OCI-LY3 (cell line): ENCODE measurements at regions not wholly inside any gene's neighbourhood (a gene's known extent, or its start where the extent isn't known, plus 50 kb on each side); places are given as distances from the start of the nearest gene placed in this dataset.

Experiments
- H2AFZ ChIP-seq: fragments of 200-600, 300-600 bp; shearing (Covaris generic); 2 replicates; pipeline ENCODE4 v1.6.0; 2014; ENCODE audit warnings: antibody characterized with exemption, low read depth, low read length
- H3K27ac ChIP-seq: fragments of 200-600, 300-600 bp; sonication (generic); 2 replicates; pipeline ENCODE4 v1.5.1; 2014; ENCODE audit warnings: mild to moderate bottlenecking, low read length, moderate library complexity, mixed read lengths
- H3K27me3 ChIP-seq: fragments of 200-600, 300-600 bp; sonication (generic); 2 replicates; pipeline ENCODE4 v1.6.1; 2014; ENCODE audit warnings: low read depth, low read length, mixed read lengths
- H3K36me3 ChIP-seq: fragments of 200-600, 300-600 bp; sonication (generic); replicated peaks from 2 replicates; pipeline ENCODE3; 2014; ENCODE audit warnings: low read depth, low read length, mixed read lengths
- H3K4me1 ChIP-seq: fragments of 300-600, 200-600 bp; sonication (generic); 2 replicates; pipeline ENCODE4 v1.6.1; 2014; ENCODE audit warnings: low read length, mixed read lengths
- H3K4me2 ChIP-seq: fragments of 200-600, 300-600 bp; sonication (generic); 2 replicates; pipeline ENCODE4 v1.6.1; 2014; ENCODE audit warnings: low read length, mixed read lengths
- H3K4me3 ChIP-seq: fragments of 300-600, 200-600 bp; sonication (generic); 2 replicates; pipeline ENCODE4 v1.5.1; 2014; ENCODE audit warnings: antibody characterized with exemption, mild to moderate bottlenecking, low read length, moderate library complexity
- H3K79me2 ChIP-seq: fragments of 300-600, 200-600 bp; shearing (Covaris generic); 2 replicates; pipeline ENCODE4 v1.6.1; 2014; ENCODE audit warnings: mild to moderate bottlenecking, low read length, mixed read lengths
- H3K9ac ChIP-seq: fragments of 300-600, 200-600 bp; shearing (Covaris generic); 2 replicates; pipeline ENCODE4 v1.6.0; 2014; ENCODE audit warnings: mild to moderate bottlenecking, low read length, moderate library complexity
- H3K9me3 ChIP-seq: fragments of 200-600, 300-600 bp; shearing (Covaris generic); 2 replicates; pipeline ENCODE4 v1.6.1; 2014; ENCODE audit warnings: low read length, mixed read lengths; ENCODE audit not compliant: insufficient read depth
- H4K20me1 ChIP-seq: fragments of 200-600, 300-600 bp; sonication (generic); 2 replicates; pipeline ENCODE4 v1.6.1; 2016; ENCODE audit warnings: low read length, mixed read lengths; ENCODE audit not compliant: insufficient read depth
- EZH2phosphoT487 ChIP-seq: fragments of 200-600 bp; shearing (Covaris generic); IDR thresholded peaks from 2 replicates; pipeline ENCODE4 v1.6.1; 2018; ENCODE audit warnings: antibody characterized with exemption, mixed run types, low read depth
- TF ChIP-seq, protein P1 (sequence below): fragments of 200-600, 300-600 bp; sonication (generic); IDR thresholded peaks from 2 replicates; pipeline ENCODE4 v1.5.1; 2014; ENCODE audit warnings: antibody characterized with exemption, low read length, low read depth

DNA sequence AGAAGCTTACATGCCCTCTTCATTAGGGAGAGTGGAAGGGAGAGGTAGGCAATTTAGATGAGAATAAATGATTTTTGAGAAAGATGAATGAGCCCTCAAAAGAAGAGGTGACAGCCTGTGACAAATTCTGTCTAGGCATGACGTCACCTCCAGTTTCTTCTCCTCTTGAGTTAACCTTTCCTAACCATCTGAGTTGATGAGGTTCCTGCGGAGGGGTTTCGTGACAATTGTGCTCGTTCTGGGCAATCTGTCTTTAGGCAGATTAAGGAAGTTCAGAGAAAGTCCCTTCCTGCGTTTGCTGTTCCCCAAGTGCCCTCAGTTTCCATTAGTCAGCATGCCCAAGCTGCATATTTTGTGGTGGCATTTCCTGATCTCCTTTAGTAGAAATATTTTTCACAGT is 640.2 kb upstream of the SYT4 start:
- H3K79me2 ChIP-seq, result no peaks in the 10 kb centered on the region
- peaks cover 54% of the 10 kb centered on the region for H3K4me1 ChIP-seq
- H3K4me3 ChIP-seq, result peak overlapping the region; percentile 49
- no peaks in the 10 kb centered on the region for H3K9me3 ChIP-seq
- peak overlapping the region; percentile 68 for H3K4me2 ChIP-seq
- H3K9ac ChIP-seq, result peak overlapping the region; percentile 46; the same call in 1 of the 2 replicates
- H3K27ac ChIP-seq, result peak overlapping the region; percentile 83
- H4K20me1 ChIP-seq, result no peaks in the 10 kb centered on the region
- no peaks in the 10 kb centered on the region for H3K27me3 ChIP-seq
- H2AFZ ChIP-seq, result no peak overlapping the region; the same call in 1 of the 2 replicates
- TF ChIP-seq, protein P1, sequence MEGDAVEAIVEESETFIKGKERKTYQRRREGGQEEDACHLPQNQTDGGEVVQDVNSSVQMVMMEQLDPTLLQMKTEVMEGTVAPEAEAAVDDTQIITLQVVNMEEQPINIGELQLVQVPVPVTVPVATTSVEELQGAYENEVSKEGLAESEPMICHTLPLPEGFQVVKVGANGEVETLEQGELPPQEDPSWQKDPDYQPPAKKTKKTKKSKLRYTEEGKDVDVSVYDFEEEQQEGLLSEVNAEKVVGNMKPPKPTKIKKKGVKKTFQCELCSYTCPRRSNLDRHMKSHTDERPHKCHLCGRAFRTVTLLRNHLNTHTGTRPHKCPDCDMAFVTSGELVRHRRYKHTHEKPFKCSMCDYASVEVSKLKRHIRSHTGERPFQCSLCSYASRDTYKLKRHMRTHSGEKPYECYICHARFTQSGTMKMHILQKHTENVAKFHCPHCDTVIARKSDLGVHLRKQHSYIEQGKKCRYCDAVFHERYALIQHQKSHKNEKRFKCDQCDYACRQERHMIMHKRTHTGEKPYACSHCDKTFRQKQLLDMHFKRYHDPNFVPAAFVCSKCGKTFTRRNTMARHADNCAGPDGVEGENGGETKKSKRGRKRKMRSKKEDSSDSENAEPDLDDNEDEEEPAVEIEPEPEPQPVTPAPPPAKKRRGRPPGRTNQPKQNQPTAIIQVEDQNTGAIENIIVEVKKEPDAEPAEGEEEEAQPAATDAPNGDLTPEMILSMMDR, result no peak
- H3K36me3 ChIP-seq, result no peaks in the 10 kb centered on the region

DNA sequence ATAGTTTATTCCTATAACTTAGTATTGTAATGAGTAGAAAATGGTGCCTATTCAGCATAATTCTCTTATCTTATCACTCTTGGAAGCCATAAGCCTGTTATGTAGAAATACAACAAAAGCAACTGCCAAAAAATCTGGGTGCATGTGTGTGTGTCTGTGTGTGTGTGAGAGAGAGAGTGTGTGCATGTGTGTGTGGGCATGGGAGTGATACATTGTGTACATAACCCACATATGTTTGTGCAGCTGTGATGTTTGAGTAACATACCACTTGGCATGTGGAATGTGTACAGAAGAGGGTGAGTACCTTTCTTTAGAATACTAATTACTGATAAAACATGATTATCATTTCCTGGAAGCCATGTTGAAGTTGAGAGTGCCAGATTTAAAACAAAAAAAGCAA is 642.3 kb upstream of the SYT4 start:
- Histone ChIP-seq H3K4me3 (no peak overlapping the region), H3K36me3 (no peaks in the 10 kb centered on the region), H3K4me1 (peaks cover 54% of the 10 kb centered on the region), H3K4me2 (peak overlapping the region; percentile 36; the same call in 1 of the 2 replicates), H4K20me1 (no peaks in the 10 kb centered on the region), H3K9ac (no peak overlapping the region), H2AFZ (no peak overlapping the region), H3K27ac (peak overlapping the region; percentile 46; the same call in 1 of the 2 replicates), H3K9me3 (no peaks in the 10 kb centered on the region), H3K79me2 (no peaks in the 10 kb centered on the region), H3K27me3 (no peaks in the 10 kb centered on the region)
- TF ChIP-seq EZH2phosphoT487, result no peak
- TF ChIP-seq, protein P1, result no peak

DNA sequence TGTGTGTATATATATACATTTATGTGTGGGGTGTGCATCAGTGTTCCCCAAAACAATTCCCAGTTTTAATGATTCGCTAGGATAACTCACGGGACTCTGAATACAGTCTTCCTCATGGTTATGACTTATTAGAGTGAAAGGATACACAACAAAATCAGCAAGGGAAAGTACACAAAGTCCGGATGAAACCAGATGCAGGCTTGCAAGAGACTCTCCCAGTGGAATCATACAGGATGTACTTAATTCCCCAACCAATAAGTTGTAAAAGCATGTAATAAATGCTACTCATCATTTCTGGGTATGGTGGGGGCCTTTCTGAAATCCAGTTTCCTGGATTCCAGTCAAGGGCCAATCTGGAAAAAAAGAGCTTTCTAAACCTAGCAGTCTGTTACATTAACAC is 654.1 kb upstream of the SYT4 start:
- no peak overlapping the region for H3K27ac ChIP-seq
- no peaks in the 10 kb centered on the region for H3K36me3 ChIP-seq
- peaks cover 7% of the 10 kb centered on the region for H3K4me1 ChIP-seq
- H3K9ac ChIP-seq, result no peak overlapping the region
- no peaks in the 10 kb centered on the region for H3K79me2 ChIP-seq
- no peaks in the 10 kb centered on the region for H3K9me3 ChIP-seq
- TF ChIP-seq EZH2phosphoT487, result no peak
- TF ChIP-seq, protein P1, result no peak
- no peaks in the 10 kb centered on the region for H3K27me3 ChIP-seq
- no peak overlapping the region for H3K4me3 ChIP-seq
- H4K20me1 ChIP-seq, result no peaks in the 10 kb centered on the region
- no peak overlapping the region for H2AFZ ChIP-seq
- H3K4me2 ChIP-seq, result no peak overlapping the region

DNA sequence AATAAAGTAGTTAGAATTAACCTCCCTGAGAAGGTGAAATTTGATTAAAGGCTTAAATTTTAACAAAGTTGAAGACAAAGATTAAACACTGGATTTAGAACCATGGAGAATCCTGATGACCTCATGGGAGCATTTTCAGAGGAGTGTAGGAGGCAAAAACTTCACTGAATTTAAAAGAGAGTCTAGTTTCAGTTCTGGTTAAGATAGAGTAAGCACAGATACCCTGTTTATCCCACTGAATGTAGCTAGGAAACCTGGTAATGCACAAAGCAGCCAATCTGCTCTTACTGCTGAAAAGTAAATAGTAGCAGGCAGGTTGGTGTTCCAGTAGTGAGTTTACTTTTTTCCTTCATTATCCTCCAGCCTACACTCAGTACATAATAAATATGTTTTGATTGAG is 654.9 kb upstream of the SYT4 start:
- H3K27me3 ChIP-seq, result no peaks in the 10 kb centered on the region
- TF ChIP-seq, protein P1, result no peak
- no peak for TF ChIP-seq EZH2phosphoT487

More for the DNA sequence above, 654.9 kb upstream of the SYT4 start:
- H4K20me1 ChIP-seq, result no peaks in the 10 kb centered on the region
- no peaks in the 10 kb centered on the region for H3K9me3 ChIP-seq
- no peak overlapping the region for H2AFZ ChIP-seq
- peaks cover 5% of the 10 kb centered on the region for H3K4me1 ChIP-seq
- no peak overlapping the region for H3K27ac ChIP-seq
- H3K9ac ChIP-seq, result no peak overlapping the region
- no peaks in the 10 kb centered on the region for H3K36me3 ChIP-seq
- no peak overlapping the region for H3K4me2 ChIP-seq
- H3K4me3 ChIP-seq, result no peak overlapping the region
- H3K79me2 ChIP-seq, result no peaks in the 10 kb centered on the region
